Spleen (tissue), 7 donors: ENCODE measurements at regions not wholly inside any gene's neighbourhood (a gene's known extent, or its start where the extent isn't known, plus 50 kb on each side); places are given as distances from the start of the nearest gene placed in this dataset.

ENCODE experiments used
- POLR2A ChIP-seq, 3 donors: fragments of 450-650 bp; IDR thresholded peaks; one replicate each; pipeline ENCODE4 v1.5.1; 2017; ENCODE audit warnings: antibody characterized with exemption in 3 of 3, mild to moderate bottlenecking in 1 of 3
- POLR2AphosphoS5 ChIP-seq, 3 donors: sonication (generic); formaldehyde crosslinking; IDR thresholded peaks; one replicate each; pipeline ENCODE4 v1.5.1; 2017; ENCODE audit warnings: antibody characterized with exemption in 3 of 3
- TF ChIP-seq, protein P1 (sequence below), 11 experiments: fragments of 200-600 bp in 7 of 11; fragments of 450-650 bp in 4 of 11; sonication (generic) in 4 of 11; IDR thresholded peaks in 8 of 11; conservative IDR thresholded peaks in 3 of 11; 1 replicate in 7 of 11; 2 replicates in 4 of 11; pipeline versions ENCODE4 v1.4.0 to v1.8.0; 2016 to 2021; ENCODE audit warnings: antibody characterized with exemption in 11 of 11, inconsistent platforms in 4 of 11, mild to moderate bottlenecking in 1 of 11
- donor health status: DM: no; HTN: no; CAD: no; lungs with moderate emphysema.
- donor health status: DM: no; HTN: no; CAD: no.
- donor health status: DM: no; HTN: no; CAD: no.

DNA sequence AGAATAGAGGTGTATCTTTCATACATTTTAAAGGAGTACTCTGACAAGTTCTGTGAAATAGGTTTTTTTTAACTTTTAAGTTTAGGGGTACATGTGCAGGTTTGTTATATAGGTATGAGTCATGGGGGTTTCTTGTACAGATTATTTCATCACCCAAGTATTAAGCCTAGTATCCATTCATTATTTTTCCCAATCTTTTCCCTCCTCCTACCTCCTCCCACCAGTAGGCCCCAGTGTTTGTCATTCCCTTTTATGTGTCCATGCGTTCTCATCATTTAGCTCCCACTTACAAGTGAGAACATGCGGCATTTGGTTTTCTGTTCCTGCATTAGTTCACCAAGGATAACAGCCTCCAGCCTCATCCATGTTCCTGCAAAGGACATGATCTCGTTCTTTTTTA, 175.5 kb downstream of the CYB561 start:
- TF ChIP-seq, protein P1, sequence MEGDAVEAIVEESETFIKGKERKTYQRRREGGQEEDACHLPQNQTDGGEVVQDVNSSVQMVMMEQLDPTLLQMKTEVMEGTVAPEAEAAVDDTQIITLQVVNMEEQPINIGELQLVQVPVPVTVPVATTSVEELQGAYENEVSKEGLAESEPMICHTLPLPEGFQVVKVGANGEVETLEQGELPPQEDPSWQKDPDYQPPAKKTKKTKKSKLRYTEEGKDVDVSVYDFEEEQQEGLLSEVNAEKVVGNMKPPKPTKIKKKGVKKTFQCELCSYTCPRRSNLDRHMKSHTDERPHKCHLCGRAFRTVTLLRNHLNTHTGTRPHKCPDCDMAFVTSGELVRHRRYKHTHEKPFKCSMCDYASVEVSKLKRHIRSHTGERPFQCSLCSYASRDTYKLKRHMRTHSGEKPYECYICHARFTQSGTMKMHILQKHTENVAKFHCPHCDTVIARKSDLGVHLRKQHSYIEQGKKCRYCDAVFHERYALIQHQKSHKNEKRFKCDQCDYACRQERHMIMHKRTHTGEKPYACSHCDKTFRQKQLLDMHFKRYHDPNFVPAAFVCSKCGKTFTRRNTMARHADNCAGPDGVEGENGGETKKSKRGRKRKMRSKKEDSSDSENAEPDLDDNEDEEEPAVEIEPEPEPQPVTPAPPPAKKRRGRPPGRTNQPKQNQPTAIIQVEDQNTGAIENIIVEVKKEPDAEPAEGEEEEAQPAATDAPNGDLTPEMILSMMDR (IDR thresholded peaks at IDR 0.05 in 8 of 11, conservative IDR thresholded peaks at IDR 0.05 in 3 of 11), result no peak
- no peak for TF ChIP-seq POLR2AphosphoS5 (IDR thresholded peaks at IDR 0.05)
- TF ChIP-seq POLR2A (IDR thresholded peaks at IDR 0.05), result no peak
